Endodermal cell (in vitro differentiated cells): ENCODE measurements at regions not wholly inside any gene's neighbourhood (a gene's known extent, or its start where the extent isn't known, plus 50 kb on each side); places are given as distances from the start of the nearest gene placed in this dataset.

Source experiments
- DNase-seq: peaks from one replicate; pipeline ENCODE4 v3.0.0-alpha.2; 2017
- H3K27ac ChIP-seq: 2 replicates; pipeline ENCODE4 v1.5.1; 2013; ENCODE audit warnings: mild to moderate bottlenecking, low read depth, low read length, moderate library complexity
- H3K27me3 ChIP-seq: 2 replicates; pipeline ENCODE4 v1.6.1; 2013; ENCODE audit warnings: mild to moderate bottlenecking, low read length, moderate library complexity; ENCODE audit not compliant: insufficient read depth, control insufficient read depth, poor library complexity, severe bottlenecking
- H3K36me3 ChIP-seq: 2 replicates; pipeline ENCODE4 v1.7.0; 2013; ENCODE audit warnings: mild to moderate bottlenecking, low read length, moderate library complexity; ENCODE audit not compliant: control insufficient read depth, insufficient read depth
- H3K4me1 ChIP-seq: one replicate; pipeline ENCODE4 v1.7.0; 2013; ENCODE audit warnings: low read length; ENCODE audit not compliant: control insufficient read depth, insufficient read depth
- H3K4me3 ChIP-seq: 2 replicates; pipeline ENCODE4 v1.5.1; 2013; ENCODE audit warnings: mild to moderate bottlenecking, low read length, moderate library complexity
- H3K9ac ChIP-seq: 2 replicates; pipeline ENCODE4 v1.6.1; 2013; ENCODE audit warnings: mild to moderate bottlenecking, low read length, moderate library complexity; ENCODE audit not compliant: poor library complexity, severe bottlenecking; ENCODE audit errors: extremely low read depth
- H3K9me3 ChIP-seq: 2 replicates; pipeline ENCODE4 v1.6.1; 2013; ENCODE audit warnings: mild to moderate bottlenecking, low read length, moderate library complexity; ENCODE audit not compliant: control insufficient read depth
- H3K27ac Mint-ChIP-seq: 2 replicates; pipeline ENCODE4 v1.8.0; 2020; ENCODE audit warnings: mixed read lengths
- H3K27me3 Mint-ChIP-seq: 2 replicates; pipeline ENCODE4 v1.8.0; 2021; ENCODE audit warnings: mild to moderate bottlenecking, mixed read lengths; ENCODE audit not compliant: insufficient read depth
- H3K36me3 Mint-ChIP-seq: 2 replicates; pipeline ENCODE4 v1.8.0; 2020; ENCODE audit warnings: low read depth, mixed read lengths
- H3K4me1 Mint-ChIP-seq: 2 replicates; pipeline ENCODE4 v1.8.0; 2020; ENCODE audit warnings: mixed read lengths
- H3K4me3 Mint-ChIP-seq: 2 replicates; pipeline ENCODE4 v1.8.0; 2020; ENCODE audit warnings: mild to moderate bottlenecking, moderate library complexity, mixed read lengths
- H3K9me3 Mint-ChIP-seq: 2 replicates; pipeline ENCODE4 v1.8.0; 2020; ENCODE audit warnings: mild to moderate bottlenecking, mixed read lengths
- WGBS, 2 experiments: methylation state at CpG; one replicate each; pipeline versions ENCODE4 v1.1.5 to v1.1.7; 2013; ENCODE audit warnings: missing lambda C conversion rate in 2 of 2, mixed read lengths in 1 of 2; ENCODE audit not compliant: insufficient coverage in 1 of 2, insufficient read length in 1 of 2; 5-methylcytosine and 5-hydroxymethylcytosine counted together
- TF ChIP-seq, protein P1 (sequence below): fragments of 200-600 bp; sonication (generic); conservative IDR thresholded peaks from 2 replicates; pipeline ENCODE4 v1.5.0; 2021; ENCODE audit warnings: antibody characterized with exemption, mild to moderate bottlenecking

DNA sequence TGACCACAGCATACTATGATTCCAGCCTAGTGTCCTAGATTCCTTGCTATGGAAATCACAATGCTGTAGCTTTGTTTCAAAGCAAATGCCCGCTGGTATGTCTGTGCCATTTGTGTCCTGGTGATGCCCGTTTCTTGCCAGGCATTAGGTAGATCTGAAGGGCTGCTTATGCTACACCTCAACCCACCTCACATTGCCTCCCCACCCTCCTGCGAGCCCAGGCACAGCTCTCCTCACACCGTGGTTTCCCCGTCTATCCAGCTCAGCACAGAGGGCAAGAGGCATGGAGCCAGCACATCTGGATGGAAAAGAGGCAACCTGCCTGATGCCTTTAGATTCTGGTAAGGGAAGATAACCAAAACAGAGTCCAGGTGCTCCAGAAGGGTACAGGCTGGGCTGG, 307.4 kb upstream of the B3GAT1 start:
- WGBS, 2 experiments: 89 to 100% methylated on average over 4 to 5 of the region's 5 CpGs
- Mint-ChIP-seq H3K36me3 (no peaks in the 10 kb centered on the region), H3K9me3 (peaks cover 3% of the 10 kb centered on the region), H3K27ac (no peak overlapping the region), H3K27me3 (peaks cover 29% of the 10 kb centered on the region), H3K4me1 (no peaks in the 10 kb centered on the region), H3K4me3 (no peak overlapping the region)
- no peaks in the 10 kb centered on the region for H3K27me3 ChIP-seq
- TF ChIP-seq, protein P1, sequence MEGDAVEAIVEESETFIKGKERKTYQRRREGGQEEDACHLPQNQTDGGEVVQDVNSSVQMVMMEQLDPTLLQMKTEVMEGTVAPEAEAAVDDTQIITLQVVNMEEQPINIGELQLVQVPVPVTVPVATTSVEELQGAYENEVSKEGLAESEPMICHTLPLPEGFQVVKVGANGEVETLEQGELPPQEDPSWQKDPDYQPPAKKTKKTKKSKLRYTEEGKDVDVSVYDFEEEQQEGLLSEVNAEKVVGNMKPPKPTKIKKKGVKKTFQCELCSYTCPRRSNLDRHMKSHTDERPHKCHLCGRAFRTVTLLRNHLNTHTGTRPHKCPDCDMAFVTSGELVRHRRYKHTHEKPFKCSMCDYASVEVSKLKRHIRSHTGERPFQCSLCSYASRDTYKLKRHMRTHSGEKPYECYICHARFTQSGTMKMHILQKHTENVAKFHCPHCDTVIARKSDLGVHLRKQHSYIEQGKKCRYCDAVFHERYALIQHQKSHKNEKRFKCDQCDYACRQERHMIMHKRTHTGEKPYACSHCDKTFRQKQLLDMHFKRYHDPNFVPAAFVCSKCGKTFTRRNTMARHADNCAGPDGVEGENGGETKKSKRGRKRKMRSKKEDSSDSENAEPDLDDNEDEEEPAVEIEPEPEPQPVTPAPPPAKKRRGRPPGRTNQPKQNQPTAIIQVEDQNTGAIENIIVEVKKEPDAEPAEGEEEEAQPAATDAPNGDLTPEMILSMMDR: no peak
- no peak overlapping the region for H3K9ac ChIP-seq
- H3K9me3 ChIP-seq: no peaks in the 10 kb centered on the region
- no peaks in the 10 kb centered on the region for H3K36me3 ChIP-seq
- no peak overlapping the region for H3K27ac ChIP-seq
- DNase-seq: no peak
- H3K4me3 ChIP-seq: no peak overlapping the region
- no peaks in the 10 kb centered on the region for H3K4me1 ChIP-seq

DNA sequence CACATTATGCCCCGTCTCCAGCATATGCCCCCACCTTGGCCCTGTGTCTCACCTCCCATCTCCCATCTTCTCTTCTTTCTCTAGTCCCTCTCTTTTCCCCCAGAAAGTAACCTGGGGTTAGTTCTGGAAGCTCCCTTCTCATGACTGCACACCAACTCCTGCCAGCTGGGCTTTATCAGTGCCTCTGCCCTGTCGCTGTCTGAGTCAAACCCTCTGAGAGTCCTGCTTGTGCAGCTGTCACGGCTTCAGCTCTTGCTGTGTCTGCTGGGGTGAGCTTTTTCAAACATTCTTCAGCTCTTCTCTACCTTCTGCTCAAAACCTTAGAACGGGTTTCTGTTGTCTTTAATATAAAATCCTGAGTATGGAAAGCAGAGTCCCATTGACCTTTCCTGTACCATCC, 304.5 kb upstream of the B3GAT1 start:
- Histone ChIP-seq H3K36me3 (no peaks in the 10 kb centered on the region), H3K4me1 (peaks cover 4% of the 10 kb centered on the region), H3K4me3 (no peak overlapping the region), H3K9ac (no peak overlapping the region), H3K9me3 (no peaks in the 10 kb centered on the region), H3K27me3 (no peaks in the 10 kb centered on the region), H3K27ac (no peak overlapping the region)
- H3K27me3 Mint-ChIP-seq: peaks cover 25% of the 10 kb centered on the region
- WGBS, 2 experiments: 99 to 100% methylated on average over 3 to 4 of the region's 4 CpGs
- H3K9me3 Mint-ChIP-seq: peaks cover 3% of the 10 kb centered on the region
- TF ChIP-seq, protein P1: no peak
- H3K36me3 Mint-ChIP-seq: no peaks in the 10 kb centered on the region
- no peak overlapping the region for H3K4me3 Mint-ChIP-seq
- no peak overlapping the region for H3K27ac Mint-ChIP-seq
- no peak for DNase-seq
- H3K4me1 Mint-ChIP-seq: peaks cover 3% of the 10 kb centered on the region

DNA sequence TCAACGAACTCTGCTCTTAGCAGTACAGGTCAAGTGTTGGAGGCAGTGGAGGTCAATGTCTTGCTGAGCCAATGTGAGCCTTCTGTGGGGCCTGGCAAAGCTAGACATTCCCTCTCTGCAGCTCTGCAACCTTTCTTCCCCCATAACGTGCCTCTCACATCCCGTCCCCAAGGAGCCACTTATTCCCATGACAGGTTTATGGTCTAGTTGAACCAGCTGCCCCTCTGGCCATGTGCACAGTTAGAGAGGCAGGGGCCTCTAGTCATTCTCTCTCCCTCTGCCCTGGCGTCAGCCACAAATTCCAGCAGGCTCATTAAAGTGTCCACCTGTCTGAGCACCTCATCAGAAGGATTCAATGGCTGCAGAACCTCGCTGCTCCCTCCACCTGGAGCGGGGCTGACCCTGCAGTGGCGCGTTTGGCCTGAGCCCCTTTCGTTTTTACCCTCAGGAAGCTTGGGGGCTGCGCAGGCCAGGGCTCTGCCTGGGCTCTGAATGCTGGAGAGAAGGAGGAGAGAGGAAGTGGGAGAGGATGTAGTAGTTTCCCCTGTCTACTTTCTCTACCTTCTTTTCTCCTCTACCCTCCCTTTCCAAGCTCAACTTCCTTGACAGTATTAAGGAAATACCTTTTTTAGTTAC, 302.1 kb upstream of the B3GAT1 start:
- Mint-ChIP-seq H3K4me3 (no peak overlapping the region), H3K27ac (no peak overlapping the region), H3K36me3 (no peaks in the 10 kb centered on the region), H3K4me1 (peaks cover 9% of the 10 kb centered on the region), H3K9me3 (no peaks in the 10 kb centered on the region), H3K27me3 (peaks cover 22% of the 10 kb centered on the region)
- Histone ChIP-seq H3K9ac (no peak overlapping the region), H3K4me1 (peaks cover 8% of the 10 kb centered on the region), H3K27ac (no peak overlapping the region), H3K36me3 (no peaks in the 10 kb centered on the region), H3K27me3 (no peaks in the 10 kb centered on the region), H3K4me3 (no peak overlapping the region), H3K9me3 (no peaks in the 10 kb centered on the region)
- DNase-seq: no peak
- TF ChIP-seq, protein P1: no peak
- 91% methylated on average over 7 to 10 of the region's 10 CpGs for WGBS, 2 experiments
